NCI-H1436 (cell line): ENCODE measurements at regions not wholly inside any gene's neighbourhood (a gene's known extent, or its start where the extent isn't known, plus 50 kb on each side); places are given as distances from the start of the nearest gene placed in this dataset.

Experiments
- DNase-seq: peaks from one replicate; lab custom pipeline; 2025; lab: John Stamatoyannopoulos, UW

DNA sequence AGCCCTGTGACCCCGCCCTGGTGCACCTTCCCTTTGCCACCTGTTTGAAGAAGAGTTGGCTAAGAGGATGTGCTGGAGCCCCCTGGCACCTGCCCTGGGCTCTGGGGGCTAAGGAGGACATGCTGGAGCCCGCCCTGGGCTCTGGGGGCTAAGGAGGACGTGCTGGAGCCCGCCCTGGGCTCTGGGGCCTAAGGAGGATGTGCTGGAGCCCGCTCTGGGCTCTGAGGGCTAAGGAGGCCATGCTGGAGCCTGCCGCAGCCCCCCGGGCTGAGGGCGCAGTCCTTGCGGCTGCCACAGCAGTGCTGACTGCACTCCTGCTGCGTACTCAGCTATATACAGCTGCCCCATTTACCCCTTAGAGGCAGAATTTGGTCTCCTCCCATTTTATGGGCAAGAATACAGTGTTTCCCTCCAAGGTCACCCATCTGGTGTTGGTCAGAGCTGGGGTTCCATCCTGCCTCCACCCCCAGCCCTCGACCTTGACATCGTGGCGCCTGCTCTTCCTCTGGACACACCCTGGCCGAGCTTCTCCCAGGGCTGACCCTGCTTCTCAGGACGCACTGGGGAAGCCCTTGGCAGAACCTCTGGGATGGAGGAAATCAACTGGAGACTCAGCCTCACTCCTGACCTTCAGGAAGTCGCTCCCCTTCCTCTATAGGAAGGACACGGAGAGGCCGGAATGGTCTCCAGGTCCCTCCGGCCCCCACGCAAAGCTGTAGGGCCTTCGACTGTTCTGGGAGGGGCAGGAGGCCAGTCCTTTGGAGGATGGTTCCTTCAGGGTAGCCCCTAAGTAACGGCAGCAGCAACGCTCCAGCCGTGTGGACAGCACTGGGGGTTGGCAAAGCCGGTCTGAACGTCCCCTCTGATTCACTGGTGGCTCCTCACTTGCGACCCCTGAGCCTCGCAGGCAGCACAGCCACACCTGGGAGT lies 65.0 kb upstream of the HPCAL1 start:
- DNase-seq = no peak

DNA sequence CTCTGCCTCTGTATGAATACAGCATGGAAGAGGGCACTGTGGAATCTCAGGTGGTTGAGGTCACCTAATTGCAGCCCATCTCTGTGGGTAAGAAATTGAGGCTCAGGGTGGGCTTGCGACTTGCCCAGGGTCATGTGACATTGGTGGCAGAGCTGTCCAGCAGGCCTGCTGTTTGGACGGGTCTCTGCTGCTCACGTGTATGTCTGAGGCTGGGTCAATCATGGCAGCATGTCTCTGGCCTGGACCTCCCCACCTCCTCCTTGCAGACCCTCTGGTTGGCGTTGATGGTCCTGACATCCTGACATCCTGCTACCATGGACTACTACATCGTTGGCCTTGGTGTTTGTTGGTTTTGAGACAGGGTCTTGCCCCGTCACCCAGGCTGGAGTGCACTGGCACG lies 64.3 kb upstream of the HPCAL1 start:
- no peak for DNase-seq

DNA sequence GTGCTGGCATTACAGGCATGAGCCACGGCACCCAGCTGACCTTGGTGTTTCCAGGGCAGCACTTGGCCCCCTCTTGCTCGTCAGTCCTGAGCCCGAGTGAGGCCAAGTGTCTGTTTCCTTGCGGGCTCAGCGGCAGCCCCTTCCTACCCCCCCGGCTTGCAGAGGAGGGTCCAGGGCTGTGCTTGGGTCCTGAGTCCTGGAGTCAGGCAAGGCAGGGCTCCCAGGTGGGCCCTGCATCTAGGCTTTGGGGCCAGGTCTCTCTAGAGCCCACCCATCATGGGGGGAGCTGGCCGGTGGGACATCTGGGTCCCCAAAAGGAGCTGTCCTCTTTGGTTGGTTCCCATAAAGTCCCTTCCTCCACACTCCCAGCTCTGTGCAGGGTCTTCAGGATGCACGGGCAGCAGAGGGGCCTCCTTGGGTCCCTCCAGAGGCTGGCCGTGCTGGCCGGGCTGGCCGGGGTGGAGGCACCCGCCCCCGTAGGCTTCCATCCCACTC lies 63.7 kb upstream of the HPCAL1 start:
- no peak for DNase-seq

DNA sequence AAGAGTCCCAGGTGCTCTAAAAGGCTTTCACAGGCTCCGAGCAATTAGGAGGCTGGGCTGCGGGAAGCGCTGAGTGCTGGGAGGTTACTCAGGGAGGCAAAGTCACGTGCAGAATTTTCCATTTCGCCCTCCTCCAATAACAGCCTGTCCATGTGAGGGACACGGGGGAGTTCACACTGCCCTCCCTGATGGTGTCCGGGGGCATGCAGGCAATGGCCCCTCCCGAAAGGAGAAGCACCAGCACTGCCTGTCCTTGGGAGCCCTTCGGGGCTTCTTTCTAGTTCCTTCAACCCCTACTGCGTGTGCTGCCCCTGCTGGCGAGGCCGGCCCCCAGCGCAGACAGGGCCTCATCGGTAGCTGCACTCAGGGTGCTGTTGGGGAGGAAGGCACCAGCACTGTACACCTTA lies 63.1 kb upstream of the HPCAL1 start:
- DNase-seq = no peak

DNA sequence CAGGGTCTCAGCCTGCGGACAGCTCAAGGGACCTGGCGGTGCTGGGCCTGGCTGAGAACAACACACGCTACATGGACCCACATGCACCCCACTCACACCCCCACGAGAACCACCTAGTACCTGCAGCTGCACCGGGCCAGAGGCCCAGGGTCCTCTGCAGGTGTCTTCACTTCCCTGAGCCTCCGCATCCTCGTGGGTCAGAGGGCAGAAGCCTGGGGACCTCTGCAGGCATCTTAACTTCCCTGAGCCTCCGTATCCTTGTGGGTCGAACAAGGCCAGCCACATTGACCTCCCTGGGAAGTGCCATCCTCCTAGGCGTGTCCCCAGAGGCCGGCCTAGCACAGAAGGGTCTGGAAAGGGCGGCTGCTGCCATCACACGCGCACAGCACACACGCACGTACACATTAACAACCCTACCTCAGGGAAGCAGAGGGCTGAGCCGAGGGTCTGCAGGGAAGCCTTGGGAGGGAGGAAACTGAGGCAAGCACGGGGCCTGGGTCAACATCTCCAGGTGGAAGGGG lies 62.5 kb upstream of the HPCAL1 start:
- DNase-seq = no peak

DNA sequence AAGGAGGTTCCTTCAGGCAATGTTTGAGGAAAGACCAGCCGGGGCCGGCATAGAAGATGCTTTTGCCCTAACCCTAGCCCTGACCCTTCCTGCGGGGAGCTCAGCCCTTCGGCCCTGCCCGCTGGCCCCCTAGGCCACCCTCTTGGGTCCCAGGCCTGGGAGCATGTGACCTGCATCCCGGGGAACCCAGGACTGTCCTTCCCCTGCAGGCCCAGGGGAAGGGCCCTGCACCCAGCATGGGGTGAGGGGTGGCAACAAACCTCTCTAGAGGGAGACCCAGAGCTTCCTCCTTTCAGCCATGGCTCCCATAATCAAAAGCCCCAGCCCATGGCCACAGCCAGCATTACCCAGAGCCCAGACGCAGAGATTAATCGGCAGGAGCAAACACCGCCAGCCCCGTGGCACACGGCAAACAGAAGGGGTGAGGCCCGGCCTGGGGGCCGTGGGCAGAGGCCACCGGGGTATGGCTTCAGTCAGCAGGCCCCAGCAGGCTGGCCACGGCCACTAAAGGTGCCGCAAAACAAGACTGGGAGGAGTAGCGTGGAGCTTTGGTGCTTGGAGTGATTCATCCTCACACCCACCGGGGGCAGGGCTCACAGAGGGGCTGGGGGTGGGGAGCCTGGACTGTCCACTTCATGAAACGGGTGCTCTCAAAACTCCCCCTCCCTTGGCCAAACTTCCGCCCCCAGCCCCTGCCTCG lies 61.6 kb upstream of the HPCAL1 start:
- DNase-seq = no peak

DNA sequence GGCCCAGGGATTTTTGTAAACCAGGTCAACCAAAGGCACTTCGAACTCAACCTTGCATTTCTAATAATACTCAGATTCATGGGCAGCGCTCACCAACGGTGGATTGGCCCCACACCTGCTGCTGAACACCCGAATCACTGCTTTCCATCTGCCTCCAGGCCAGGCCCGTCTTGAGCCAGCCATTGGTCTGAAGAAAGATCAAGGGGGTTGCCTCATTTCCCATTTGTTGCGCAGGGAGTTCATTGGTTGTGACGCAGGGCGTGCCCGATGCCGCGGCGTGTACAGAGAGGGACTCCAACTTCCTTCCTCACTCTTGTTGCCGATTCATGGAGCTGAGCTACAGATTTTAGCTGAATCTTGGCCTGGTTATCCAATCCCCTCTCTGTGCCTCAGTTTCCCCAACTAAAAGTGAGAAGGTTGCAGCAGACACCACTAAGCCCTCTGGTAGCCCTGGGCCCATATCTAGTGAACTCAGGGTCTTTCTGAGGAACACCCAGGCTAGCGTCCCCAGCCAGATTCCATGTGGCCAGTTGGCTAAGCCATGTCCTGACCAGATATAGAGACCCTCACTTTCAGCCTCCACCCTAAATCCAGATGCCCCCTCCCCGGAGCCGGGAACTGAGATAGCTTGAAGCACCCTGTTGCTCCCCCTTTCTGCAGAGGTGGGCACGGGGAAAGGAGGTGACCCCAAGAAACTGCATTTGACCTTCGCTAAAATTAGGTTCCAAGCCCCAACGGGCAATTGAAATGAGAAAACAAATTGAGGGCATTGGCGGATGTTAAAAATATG lies 60.9 kb upstream of the HPCAL1 start:
- no peak for DNase-seq

DNA sequence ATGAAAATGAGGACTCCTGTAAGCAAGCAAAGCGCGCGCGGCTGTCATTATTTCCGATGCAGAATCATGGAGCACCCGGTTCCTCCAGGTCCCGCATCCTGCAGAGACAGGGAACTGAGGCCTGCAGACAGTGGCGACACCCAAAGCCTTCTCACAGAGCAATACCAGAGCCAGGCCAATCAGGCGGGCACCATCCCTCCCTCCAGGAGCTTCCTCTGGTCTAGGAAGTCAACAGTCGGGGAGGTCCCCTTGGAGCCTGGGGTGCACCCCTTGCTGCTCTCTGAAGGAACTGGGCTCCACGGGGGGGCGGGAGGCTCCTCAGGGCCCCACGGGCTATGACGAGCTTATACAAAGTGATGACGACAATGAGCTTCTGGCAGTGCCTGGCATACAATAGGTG lies 60.3 kb upstream of the HPCAL1 start:
- DNase-seq = no peak

DNA sequence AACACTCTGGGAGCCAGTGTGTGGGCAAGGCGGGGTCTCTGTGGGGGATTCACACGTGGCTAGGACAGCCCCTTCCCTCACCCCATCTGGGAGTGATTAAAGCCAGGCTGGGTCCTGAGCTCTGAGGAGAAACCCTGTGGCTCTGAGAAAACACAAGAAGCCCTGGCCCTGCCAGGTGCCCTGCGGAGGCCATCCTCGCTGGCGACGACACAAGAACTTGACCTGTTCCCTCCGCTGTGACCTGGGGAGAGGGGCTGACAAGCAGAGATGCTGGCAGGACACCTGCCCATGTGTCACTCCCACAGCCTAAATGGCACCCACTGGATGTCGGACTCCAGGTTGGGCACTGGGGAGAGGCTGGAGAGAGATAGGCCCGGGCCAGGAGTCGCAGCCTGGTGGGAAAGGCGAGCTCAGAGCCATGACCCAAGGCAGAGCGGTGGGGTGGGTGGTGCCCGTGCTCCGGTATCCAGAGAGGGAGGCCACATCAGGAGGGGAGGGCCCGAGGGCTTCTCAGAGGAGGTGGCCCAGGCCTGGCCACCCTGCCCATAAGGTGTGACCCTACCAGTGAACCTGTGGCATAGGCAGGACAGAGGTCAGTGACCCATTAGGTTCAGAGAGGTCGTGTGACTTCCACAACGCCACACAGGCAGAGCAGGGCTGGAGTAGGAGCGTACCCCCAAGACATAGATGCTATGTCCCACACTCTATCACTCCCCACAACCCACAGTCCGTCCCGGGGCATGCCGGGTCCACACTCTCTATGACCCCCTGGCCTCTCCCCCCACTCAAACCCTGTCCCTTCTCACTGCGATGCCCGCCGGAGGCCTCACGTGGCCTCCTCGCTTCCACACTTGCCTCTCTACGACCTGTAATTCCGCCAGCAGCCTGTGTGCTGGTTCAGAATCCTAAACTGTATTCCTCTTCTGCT lies 59.4 kb upstream of the HPCAL1 start:
- no peak for DNase-seq

DNA sequence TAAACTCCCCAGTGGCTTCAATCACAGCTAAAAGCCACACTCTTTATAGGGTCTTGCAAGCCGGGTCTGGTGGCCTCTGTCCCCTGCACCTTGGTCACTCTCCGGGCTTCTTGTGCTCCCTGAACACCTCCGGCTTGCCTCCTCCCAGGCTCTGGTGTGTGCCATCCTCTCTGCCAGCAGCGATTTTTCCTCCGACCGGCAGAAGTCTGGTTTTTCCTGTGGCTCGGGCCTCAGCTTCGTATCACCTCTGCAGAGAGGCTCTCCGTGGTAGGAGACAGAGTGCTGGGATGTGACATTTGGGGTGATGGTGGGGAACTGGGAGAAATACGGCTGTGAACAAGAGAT lies 58.8 kb upstream of the HPCAL1 start:
- no peak for DNase-seq

DNA sequence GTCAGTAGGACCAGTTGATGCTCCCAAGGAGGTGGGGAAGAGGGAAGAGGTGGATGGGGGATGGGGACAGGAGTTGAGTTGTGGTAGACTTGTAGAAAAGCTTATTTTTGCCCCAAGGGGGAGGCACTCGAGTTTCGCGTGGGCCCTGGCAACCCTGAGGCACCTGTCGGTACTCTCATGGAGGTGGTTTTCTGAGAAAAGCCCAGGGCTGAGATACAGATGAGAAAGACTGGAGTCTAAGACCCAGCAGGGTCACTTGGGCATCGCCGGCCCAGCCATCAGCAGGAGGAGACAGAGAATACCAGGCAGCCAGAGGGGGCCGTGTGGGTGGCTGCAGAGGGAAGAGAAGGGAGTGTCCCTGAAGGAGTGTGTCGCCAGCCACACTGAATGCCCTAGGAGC lies 57.7 kb upstream of the HPCAL1 start:
- DNase-seq = no peak

DNA sequence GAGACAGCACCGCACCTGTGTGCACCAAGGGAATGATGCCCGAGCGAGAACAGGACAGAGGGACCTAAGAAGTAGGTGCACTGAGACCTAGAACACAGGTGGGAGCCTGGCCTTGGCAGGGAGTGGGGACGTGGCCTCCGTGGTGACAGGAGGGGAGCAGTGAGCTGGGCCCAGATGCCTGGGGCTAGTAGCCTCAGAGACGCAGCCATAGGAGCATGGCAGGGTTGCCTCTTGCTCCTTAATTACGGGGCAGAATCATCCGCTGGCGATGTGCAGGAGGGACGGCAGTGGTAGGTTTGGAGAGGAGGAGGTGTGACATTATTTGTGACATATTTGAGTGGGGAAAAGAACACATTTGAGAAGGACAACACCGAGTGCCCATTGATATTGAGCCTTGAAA lies 57.0 kb upstream of the HPCAL1 start:
- no peak for DNase-seq

DNA sequence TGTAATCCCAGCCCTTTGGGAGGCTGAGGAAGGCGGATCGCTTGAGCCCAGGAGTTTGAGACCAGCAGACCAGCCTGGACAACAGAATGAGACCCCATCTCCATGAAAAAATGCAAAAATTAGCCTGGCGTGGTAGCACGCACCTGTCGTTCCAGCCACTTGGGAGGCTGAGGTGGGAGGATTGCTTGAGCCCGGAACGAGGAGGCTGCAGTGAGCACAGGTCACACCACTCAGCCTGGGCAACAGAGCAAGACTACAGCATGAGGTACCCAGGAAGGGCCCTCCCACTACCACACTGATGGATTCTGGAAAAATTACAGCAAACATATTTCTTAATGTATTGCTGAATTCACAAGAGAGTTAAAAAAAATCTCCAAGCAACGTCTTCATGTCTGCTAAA lies 56.3 kb upstream of the HPCAL1 start:
- no peak for DNase-seq

DNA sequence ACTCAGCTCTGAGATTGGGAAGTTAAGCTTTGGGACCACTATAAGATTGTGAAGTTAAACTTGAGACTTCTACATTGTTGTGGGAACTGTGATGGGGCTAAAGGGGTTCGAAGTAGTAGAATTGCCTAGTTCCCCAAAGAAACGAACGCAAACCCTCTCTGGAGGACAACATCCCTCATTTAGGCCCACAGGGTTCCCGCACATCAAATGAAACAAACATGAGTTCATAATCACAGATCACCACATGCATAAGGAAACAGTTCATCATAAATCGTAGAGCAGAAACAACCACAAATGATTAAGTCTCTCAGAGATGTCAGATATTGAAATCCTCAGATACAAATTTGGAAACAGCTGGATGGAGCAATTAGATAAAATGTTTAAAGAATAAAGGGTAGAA lies 55.9 kb upstream of the HPCAL1 start:
- DNase-seq = no peak

DNA sequence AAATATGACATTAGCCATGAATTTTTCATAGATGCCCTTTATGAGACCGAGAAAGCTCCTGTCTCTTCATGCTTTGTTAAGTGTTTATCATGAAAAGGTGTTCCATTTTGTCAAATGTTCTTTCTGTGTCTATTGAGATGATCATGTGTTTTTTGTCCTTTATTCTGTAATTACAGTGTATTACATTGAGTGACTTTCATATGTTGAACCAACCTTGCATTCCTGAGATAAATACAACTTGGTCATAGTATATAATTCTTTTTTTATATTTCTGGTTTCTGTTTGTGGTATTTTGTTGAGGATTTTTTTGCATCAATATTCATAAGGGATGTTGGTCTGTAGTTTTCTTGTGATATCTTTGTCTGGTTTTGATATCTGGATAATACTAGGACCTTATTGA lies 52.9 kb upstream of the HPCAL1 start:
- DNase-seq = no peak

DNA sequence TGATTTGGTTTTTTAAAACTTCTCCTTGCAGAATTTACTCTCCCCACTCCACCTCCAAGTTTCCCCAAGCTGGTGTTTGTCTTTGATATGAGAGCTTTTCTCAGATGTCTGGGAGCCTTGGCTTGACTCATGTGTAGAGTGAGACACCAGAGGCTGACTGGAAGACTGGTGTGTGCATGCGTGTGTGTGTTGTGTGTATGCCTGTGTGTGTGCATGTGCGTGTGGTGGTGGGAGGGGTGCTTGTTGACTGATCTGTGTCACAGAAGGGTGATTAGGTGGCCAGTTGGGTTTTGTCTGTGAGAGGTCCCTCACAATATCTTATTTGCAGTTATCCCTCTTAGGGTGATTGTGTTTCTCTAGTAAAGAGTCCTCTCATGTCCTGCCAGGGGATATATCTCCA lies 50.5 kb upstream of the HPCAL1 start:
- no peak for DNase-seq

DNA sequence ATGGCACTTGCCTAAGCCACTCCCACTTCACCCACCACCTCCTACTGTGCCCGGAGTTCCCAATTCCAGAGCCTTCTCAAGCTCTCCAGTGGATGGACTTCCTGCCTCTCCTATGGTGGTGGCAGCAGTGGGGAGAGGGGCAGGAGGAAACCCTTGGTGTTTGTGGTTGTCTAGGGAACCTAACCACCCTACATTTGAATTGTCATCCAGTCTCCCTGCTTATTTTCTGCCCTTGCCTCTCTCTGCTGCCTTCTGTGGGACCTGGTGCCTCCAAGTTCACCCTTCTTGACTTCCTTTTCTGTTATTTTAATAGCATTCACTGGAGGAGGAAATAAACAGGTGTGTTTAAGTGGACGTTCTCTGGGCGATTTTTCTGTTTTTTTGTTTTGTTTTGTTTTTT lies 50.0 kb upstream of the HPCAL1 start:
- DNase-seq = no peak
